HepG2 (cell line): ENCODE measurements at regions not wholly inside any gene's neighbourhood (a gene's known extent, or its start where the extent isn't known, plus 50 kb on each side); places are given as distances from the start of the nearest gene placed in this dataset.

Experiments
- ATAC-seq: fragments of 200-7000 bp; cut with Tn5 transposase; 3 replicates; pipeline ENCODE4 v1.9.1; 2020; ENCODE audit warnings: mild to moderate bottlenecking, moderate library complexity
- BruUV-seq: library from RNA; stranded (reverse); fragments of 400-500 nt; replicated peaks from 2 replicates; lab custom pipeline; 2021; lab: Mats Ljungman, UMichigan
- CTCF ChIA-PET: fragments of 300-600 bp; formaldehyde crosslinking; extraction: SDS; loops from one replicate; lab custom pipeline; 2021; ENCODE audit warnings: low total read pairs, inconsistent platforms, low intra/inter-chr PET ratio; lab: Yijun Ruan, JAX
- POLR2A ChIA-PET: fragments of 350-600 bp; sonication (Branson Sonifier 250); formaldehyde crosslinking; loops from one replicate; lab custom pipeline; 2020; ENCODE audit warnings: antibody characterized with exemption, inconsistent platforms; lab: Yijun Ruan, JAX
- DNase-seq: peaks from one replicate; pipeline ENCODE4 v3.0.0-alpha.2; 2015; ENCODE audit warnings: low spot score
- FAIRE-seq: peaks from 3 replicates; lab custom pipeline; 2011; peaks lifted over from hg19 to GRCh38; lab: Jason Lieb, UNC
- H2AFZ ChIP-seq: one replicate; pipeline ENCODE4 v1.6.1; 2011; ENCODE audit warnings: low read length, inconsistent platforms
- H3K27ac ChIP-seq: fragments of 300-600 bp; 3 replicates; pipeline ENCODE4 v1.8.0; 2011; ENCODE audit warnings: mixed run types, mild to moderate bottlenecking, mixed read lengths, low read length, inconsistent platforms; ENCODE audit not compliant: insufficient read depth; ENCODE audit errors: extremely low read length
- H3K27me3 ChIP-seq, 2 experiments: fragments of 200-600 bp in 1 of 2; 2 replicates in 1 of 2; 3 replicates in 1 of 2; pipeline versions ENCODE4 v1.6.0 to v1.8.0; 2011; ENCODE audit warnings: low read length in 2 of 2, mild to moderate bottlenecking in 2 of 2, moderate library complexity in 2 of 2, inconsistent platforms in 1 of 2; ENCODE audit not compliant: insufficient read depth in 2 of 2, control insufficient read depth in 1 of 2
- H3K36me3 ChIP-seq, 2 experiments: fragments of 200-600 bp in 1 of 2; replicated peaks in 1 of 2; 2 replicates in 1 of 2; 3 replicates in 1 of 2; pipeline versions ENCODE4 v1.5.1 to v1.8.0; 2011; ENCODE audit warnings: low read length in 2 of 2, inconsistent platforms in 1 of 2; ENCODE audit not compliant: insufficient read depth in 2 of 2, control insufficient read depth in 1 of 2
- H3K4me1 ChIP-seq: 2 replicates; pipeline ENCODE4 v1.5.1; 2012; ENCODE audit warnings: low read length, inconsistent platforms; ENCODE audit not compliant: insufficient read depth
- H3K4me2 ChIP-seq: 2 replicates; pipeline ENCODE4 v1.6.0; 2011; ENCODE audit warnings: low read depth, low read length, inconsistent platforms
- H3K4me3 ChIP-seq, 3 experiments: fragments of 200-600 bp in 1 of 3; sonication (generic), shearing (Covaris generic) in 1 of 3; replicated peaks in 1 of 3; 2 replicates each; pipeline ENCODE4 v1.5.1; 2011 to 2016; ENCODE audit warnings: low read length in 3 of 3, inconsistent platforms in 2 of 3, low read depth in 2 of 3, mild to moderate bottlenecking in 2 of 3, control low read depth in 1 of 3, mixed read lengths in 1 of 3; ENCODE audit not compliant: insufficient read depth in 1 of 3
- H3K79me2 ChIP-seq: one replicate; pipeline ENCODE4 v1.6.1; 2011; ENCODE audit warnings: low read length, inconsistent platforms; ENCODE audit not compliant: insufficient read depth
- H3K9ac ChIP-seq: 2 replicates; pipeline ENCODE4 v1.6.0; 2011; ENCODE audit warnings: mild to moderate bottlenecking, low read depth, low read length, inconsistent platforms; ENCODE audit not compliant: insufficient read depth
- H3K9me3 ChIP-seq: 2 replicates; pipeline ENCODE4 v1.5.1; 2012; ENCODE audit warnings: mild to moderate bottlenecking, low read length
- H4K20me1 ChIP-seq: 2 replicates; pipeline ENCODE4 v1.6.0; 2011; ENCODE audit warnings: inconsistent platforms, mild to moderate bottlenecking, low read length, moderate library complexity; ENCODE audit not compliant: insufficient read depth
- CREM ChIP-seq, 2 experiments: sonication (generic) in 1 of 2; formaldehyde crosslinking in 1 of 2; IDR thresholded peaks; 2 replicates each; pipeline versions ENCODE4 v1.4.0 to v1.6.1; 2016 to 2020; ENCODE audit warnings: antibody characterized with exemption in 1 of 2, mild to moderate bottlenecking in 1 of 2, missing genetic modification reagents in 1 of 2
- MAFF ChIP-seq: IDR thresholded peaks from 2 replicates; pipeline ENCODE4 v1.6.1; 2011; ENCODE audit warnings: low read depth, low read length, improper control_type of control experiment
- SAP130 ChIP-seq: IDR thresholded peaks from 2 replicates; pipeline ENCODE4 v1.6.1; 2016; ENCODE audit warnings: low read depth
- TCF7L2 ChIP-seq: IDR thresholded peaks from 2 replicates; pipeline ENCODE4 v1.6.1; 2011; ENCODE audit warnings: mild to moderate bottlenecking, low read depth, low read length, moderate library complexity
- ZFP41 ChIP-seq: sonication (generic); formaldehyde crosslinking; IDR thresholded peaks from 2 replicates; pipeline ENCODE4 v1.4.0; 2020; ENCODE audit warnings: mild to moderate bottlenecking, missing genetic modification reagents, borderline replicate concordance
- ZMYM4 ChIP-seq: sonication (generic); formaldehyde crosslinking; IDR thresholded peaks from 2 replicates; pipeline ENCODE4 v1.8.1; 2023; ENCODE audit warnings: mild to moderate bottlenecking, missing genetic modification reagents
- ZNF749 ChIP-seq: sonication (generic); formaldehyde crosslinking; IDR thresholded peaks from 2 replicates; pipeline ENCODE4 v1.8.0; 2022; ENCODE audit warnings: mild to moderate bottlenecking, missing genetic modification reagents, moderate library complexity, borderline replicate concordance
- WGBS: methylation state at CpG from one replicate; pipeline ENCODE4 v1.1.6; 2017; ENCODE audit warnings: low lambda C conversion rate; 5-methylcytosine and 5-hydroxymethylcytosine counted together
- in situ Hi-C: cut with HindIII; loops from 2 replicates; pipeline ENCODE4 v1.10.0; 2017; ENCODE audit warnings: low pct_unique_long_range_greater_than_20kb; ENCODE audit not compliant: extremely low pct_ligation_motif_present
- intact Hi-C: fragments of 100-400 bp; cut with micrococcal nuclease; formaldehyde crosslinking; loops from one replicate; pipeline ENCODE4 v1.10.0; 2022; ENCODE audit not compliant: unreplicated experiment
- TF ChIP-seq, protein P1 (sequence below): sonication (generic); formaldehyde crosslinking; IDR thresholded peaks from 2 replicates; pipeline ENCODE4 v1.8.1; 2023; ENCODE audit warnings: missing genetic modification reagents, mild to moderate bottlenecking, borderline replicate concordance
- TF ChIP-seq, protein P2 (sequence below): sonication (generic); formaldehyde crosslinking; IDR thresholded peaks from 2 replicates; pipeline ENCODE4 v1.4.0; 2020; ENCODE audit warnings: missing genetic modification reagents
- TF ChIP-seq, protein P3 (sequence below): sonication (generic); formaldehyde crosslinking; IDR thresholded peaks from 2 replicates; pipeline ENCODE4 v1.5.1; 2020; ENCODE audit warnings: mild to moderate bottlenecking, missing genetic modification reagents, borderline replicate concordance
- TF ChIP-seq, protein P4 (sequence below): sonication (generic); formaldehyde crosslinking; IDR thresholded peaks from 2 replicates; pipeline ENCODE4 v1.5.0; 2020; ENCODE audit warnings: mild to moderate bottlenecking, low read depth, missing genetic modification reagents, borderline replicate concordance
- TF ChIP-seq, protein P5 (sequence below), 2 experiments: fragments of 450-650 bp in 1 of 2; sonication (generic) in 1 of 2; formaldehyde crosslinking; IDR thresholded peaks; 2 replicates each; pipeline versions ENCODE4 v1.5.0 to v1.8.0; 2020 to 2022; ENCODE audit warnings: mild to moderate bottlenecking in 1 of 2, missing genetic modification reagents in 1 of 2

DNA sequence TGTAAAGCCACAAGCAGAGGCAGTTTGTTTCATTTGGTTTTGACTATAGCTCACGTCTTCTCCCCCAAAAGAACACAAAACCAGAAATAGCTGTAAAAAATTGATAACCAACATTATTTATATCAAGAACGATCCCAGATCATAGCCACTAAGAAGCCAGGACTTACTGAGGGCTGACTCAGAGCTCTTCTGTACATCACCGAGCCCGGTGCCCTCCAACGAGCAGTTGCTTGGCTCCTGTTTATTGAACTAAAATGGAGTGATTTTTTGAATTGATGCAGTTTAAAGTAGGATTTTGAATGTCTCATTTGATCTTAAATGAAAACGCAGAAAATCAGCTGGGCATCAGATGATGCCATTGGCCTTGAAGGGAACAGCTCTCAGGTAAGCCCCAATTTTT lies 343.3 kb downstream of the INSIG2 start:
- H2AFZ ChIP-seq, result no peak overlapping the region
- DNase-seq, result no peak
- TF ChIP-seq MAFF (no peak), ZNF749 (CRISPR knock-in tag) (no peak), SAP130 (no peak), ZFP41 (CRISPR knock-in tag) (no peak), CREM (IDR thresholded peaks at IDR 0.05) (no peak), CREM (CRISPR knock-in tag; IDR thresholded peaks at IDR 0.05) (no peak), ZMYM4 (no peak), TCF7L2 (no peak)
- TF ChIP-seq, protein P1, sequence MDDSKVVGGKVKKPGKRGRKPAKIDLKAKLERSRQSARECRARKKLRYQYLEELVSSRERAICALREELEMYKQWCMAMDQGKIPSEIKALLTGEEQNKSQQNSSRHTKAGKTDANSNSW (CRISPR knock-in tag), result no peak
- TF ChIP-seq, protein P2, sequence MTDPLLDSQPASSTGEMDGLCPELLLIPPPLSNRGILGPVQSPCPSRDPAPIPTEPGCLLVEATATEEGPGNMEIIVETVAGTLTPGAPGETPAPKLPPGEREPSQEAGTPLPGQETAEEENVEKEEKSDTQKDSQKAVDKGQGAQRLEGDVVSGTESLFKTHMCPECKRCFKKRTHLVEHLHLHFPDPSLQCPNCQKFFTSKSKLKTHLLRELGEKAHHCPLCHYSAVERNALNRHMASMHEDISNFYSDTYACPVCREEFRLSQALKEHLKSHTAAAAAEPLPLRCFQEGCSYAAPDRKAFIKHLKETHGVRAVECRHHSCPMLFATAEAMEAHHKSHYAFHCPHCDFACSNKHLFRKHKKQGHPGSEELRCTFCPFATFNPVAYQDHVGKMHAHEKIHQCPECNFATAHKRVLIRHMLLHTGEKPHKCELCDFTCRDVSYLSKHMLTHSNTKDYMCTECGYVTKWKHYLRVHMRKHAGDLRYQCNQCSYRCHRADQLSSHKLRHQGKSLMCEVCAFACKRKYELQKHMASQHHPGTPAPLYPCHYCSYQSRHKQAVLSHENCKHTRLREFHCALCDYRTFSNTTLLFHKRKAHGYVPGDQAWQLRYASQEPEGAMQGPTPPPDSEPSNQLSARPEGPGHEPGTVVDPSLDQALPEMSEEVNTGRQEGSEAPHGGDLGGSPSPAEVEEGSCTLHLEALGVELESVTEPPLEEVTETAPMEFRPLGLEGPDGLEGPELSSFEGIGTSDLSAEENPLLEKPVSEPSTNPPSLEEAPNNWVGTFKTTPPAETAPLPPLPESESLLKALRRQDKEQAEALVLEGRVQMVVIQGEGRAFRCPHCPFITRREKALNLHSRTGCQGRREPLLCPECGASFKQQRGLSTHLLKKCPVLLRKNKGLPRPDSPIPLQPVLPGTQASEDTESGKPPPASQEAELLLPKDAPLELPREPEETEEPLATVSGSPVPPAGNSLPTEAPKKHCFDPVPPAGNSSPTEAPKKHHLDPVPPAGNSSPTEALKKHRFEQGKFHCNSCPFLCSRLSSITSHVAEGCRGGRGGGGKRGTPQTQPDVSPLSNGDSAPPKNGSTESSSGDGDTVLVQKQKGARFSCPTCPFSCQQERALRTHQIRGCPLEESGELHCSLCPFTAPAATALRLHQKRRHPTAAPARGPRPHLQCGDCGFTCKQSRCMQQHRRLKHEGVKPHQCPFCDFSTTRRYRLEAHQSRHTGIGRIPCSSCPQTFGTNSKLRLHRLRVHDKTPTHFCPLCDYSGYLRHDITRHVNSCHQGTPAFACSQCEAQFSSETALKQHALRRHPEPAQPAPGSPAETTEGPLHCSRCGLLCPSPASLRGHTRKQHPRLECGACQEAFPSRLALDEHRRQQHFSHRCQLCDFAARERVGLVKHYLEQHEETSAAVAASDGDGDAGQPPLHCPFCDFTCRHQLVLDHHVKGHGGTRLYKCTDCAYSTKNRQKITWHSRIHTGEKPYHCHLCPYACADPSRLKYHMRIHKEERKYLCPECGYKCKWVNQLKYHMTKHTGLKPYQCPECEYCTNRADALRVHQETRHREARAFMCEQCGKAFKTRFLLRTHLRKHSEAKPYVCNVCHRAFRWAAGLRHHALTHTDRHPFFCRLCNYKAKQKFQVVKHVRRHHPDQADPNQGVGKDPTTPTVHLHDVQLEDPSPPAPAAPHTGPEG (CRISPR knock-in tag), result no peak
- TF ChIP-seq, protein P3, sequence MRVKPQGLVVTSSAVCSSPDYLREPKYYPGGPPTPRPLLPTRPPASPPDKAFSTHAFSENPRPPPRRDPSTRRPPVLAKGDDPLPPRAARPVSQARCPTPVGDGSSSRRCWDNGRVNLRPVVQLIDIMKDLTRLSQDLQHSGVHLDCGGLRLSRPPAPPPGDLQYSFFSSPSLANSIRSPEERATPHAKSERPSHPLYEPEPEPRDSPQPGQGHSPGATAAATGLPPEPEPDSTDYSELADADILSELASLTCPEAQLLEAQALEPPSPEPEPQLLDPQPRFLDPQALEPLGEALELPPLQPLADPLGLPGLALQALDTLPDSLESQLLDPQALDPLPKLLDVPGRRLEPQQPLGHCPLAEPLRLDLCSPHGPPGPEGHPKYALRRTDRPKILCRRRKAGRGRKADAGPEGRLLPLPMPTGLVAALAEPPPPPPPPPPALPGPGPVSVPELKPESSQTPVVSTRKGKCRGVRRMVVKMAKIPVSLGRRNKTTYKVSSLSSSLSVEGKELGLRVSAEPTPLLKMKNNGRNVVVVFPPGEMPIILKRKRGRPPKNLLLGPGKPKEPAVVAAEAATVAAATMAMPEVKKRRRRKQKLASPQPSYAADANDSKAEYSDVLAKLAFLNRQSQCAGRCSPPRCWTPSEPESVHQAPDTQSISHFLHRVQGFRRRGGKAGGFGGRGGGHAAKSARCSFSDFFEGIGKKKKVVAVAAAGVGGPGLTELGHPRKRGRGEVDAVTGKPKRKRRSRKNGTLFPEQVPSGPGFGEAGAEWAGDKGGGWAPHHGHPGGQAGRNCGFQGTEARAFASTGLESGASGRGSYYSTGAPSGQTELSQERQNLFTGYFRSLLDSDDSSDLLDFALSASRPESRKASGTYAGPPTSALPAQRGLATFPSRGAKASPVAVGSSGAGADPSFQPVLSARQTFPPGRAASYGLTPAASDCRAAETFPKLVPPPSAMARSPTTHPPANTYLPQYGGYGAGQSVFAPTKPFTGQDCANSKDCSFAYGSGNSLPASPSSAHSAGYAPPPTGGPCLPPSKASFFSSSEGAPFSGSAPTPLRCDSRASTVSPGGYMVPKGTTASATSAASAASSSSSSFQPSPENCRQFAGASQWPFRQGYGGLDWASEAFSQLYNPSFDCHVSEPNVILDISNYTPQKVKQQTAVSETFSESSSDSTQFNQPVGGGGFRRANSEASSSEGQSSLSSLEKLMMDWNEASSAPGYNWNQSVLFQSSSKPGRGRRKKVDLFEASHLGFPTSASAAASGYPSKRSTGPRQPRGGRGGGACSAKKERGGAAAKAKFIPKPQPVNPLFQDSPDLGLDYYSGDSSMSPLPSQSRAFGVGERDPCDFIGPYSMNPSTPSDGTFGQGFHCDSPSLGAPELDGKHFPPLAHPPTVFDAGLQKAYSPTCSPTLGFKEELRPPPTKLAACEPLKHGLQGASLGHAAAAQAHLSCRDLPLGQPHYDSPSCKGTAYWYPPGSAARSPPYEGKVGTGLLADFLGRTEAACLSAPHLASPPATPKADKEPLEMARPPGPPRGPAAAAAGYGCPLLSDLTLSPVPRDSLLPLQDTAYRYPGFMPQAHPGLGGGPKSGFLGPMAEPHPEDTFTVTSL (CRISPR knock-in tag), result no peak
- TF ChIP-seq, protein P4, sequence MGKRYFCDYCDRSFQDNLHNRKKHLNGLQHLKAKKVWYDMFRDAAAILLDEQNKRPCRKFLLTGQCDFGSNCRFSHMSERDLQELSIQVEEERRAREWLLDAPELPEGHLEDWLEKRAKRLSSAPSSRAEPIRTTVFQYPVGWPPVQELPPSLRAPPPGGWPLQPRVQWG (CRISPR knock-in tag), result no peak
- TF ChIP-seq, protein P5, sequence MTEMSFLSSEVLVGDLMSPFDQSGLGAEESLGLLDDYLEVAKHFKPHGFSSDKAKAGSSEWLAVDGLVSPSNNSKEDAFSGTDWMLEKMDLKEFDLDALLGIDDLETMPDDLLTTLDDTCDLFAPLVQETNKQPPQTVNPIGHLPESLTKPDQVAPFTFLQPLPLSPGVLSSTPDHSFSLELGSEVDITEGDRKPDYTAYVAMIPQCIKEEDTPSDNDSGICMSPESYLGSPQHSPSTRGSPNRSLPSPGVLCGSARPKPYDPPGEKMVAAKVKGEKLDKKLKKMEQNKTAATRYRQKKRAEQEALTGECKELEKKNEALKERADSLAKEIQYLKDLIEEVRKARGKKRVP (CRISPR knock-in tag; IDR thresholded peaks at IDR 0.05), result no peak

More for the DNA sequence above, 343.3 kb downstream of the INSIG2 start:
- BruUV-seq, result no TSS peak
- H3K36me3 ChIP-seq, result no peaks in the 10 kb centered on the region
- no peak overlapping the region for H3K4me2 ChIP-seq
- no peaks in the 10 kb centered on the region for H3K4me1 ChIP-seq
- ChIA-PET POLR2A (no interaction called here), CTCF (no interaction called here)
- H4K20me1 ChIP-seq, result no peaks in the 10 kb centered on the region
- ATAC-seq (no peak), FAIRE-seq (no peak)
- H3K9ac ChIP-seq, result no peak overlapping the region
- no peaks in the 10 kb centered on the region for H3K79me2 ChIP-seq
- no peaks in the 10 kb centered on the region for H3K27me3 ChIP-seq
- no peaks in the 10 kb centered on the region for H3K9me3 ChIP-seq
- 55% methylated on average over 6 of the region's 6 CpGs for WGBS
- in situ Hi-C loops (no loop called here), intact Hi-C loops (no loop called here)
- no peak overlapping the region for H3K27ac ChIP-seq
- no peak overlapping the region for H3K4me3 ChIP-seq
